Mesendoderm (in vitro differentiated cells): ENCODE measurements at regions not wholly inside any gene's neighbourhood (a gene's known extent, or its start where the extent isn't known, plus 50 kb on each side); places are given as distances from the start of the nearest gene placed in this dataset.

Experiments used
- DNase-seq: peaks from one replicate; pipeline ENCODE4 v3.0.0; 2013
- H2AK5ac ChIP-seq: 2 replicates; pipeline ENCODE4 v1.6.1; 2013; ENCODE audit warnings: low read length, inconsistent platforms
- H2BK120ac ChIP-seq: 2 replicates; pipeline ENCODE4 v1.6.1; 2013; ENCODE audit warnings: low read depth, mild to moderate bottlenecking, low read length, moderate library complexity, mixed read lengths
- H2BK15ac ChIP-seq: replicated peaks from 2 replicates; pipeline ENCODE4 v1.6.1; 2013; ENCODE audit warnings: low read depth, mild to moderate bottlenecking, moderate library complexity
- H2BK5ac ChIP-seq: 2 replicates; pipeline ENCODE4 v1.6.1; 2013; ENCODE audit warnings: low read length, inconsistent platforms
- H3K18ac ChIP-seq: 2 replicates; pipeline ENCODE4 v1.6.1; 2013; ENCODE audit warnings: mild to moderate bottlenecking, low read length, mixed read lengths
- H3K23ac ChIP-seq: one replicate; pipeline ENCODE4 v1.6.1; 2013; ENCODE audit warnings: low read length
- H3K27ac ChIP-seq: 2 replicates; pipeline ENCODE4 v1.5.1; 2013; ENCODE audit warnings: low read depth, mild to moderate bottlenecking, inconsistent platforms, low read length, moderate library complexity
- H3K27me3 ChIP-seq: 2 replicates; pipeline ENCODE4 v1.6.1; 2013; ENCODE audit warnings: low read length, control low read depth, mild to moderate bottlenecking, inconsistent platforms; ENCODE audit not compliant: insufficient read depth, poor library complexity
- H3K36me3 ChIP-seq: 2 replicates; pipeline ENCODE4 v1.6.1; 2013; ENCODE audit warnings: low read length, inconsistent platforms; ENCODE audit not compliant: control insufficient read depth, insufficient read depth
- H3K4ac ChIP-seq: one replicate; pipeline ENCODE4 v1.6.1; 2013; ENCODE audit warnings: low read depth, mild to moderate bottlenecking, low read length, moderate library complexity
- H3K4me1 ChIP-seq: 2 replicates; pipeline ENCODE4 v1.6.1; 2013; ENCODE audit warnings: low read depth, low read length, inconsistent platforms; ENCODE audit not compliant: control insufficient read depth
- H3K4me2 ChIP-seq: 2 replicates; pipeline ENCODE4 v1.6.1; 2013; ENCODE audit warnings: low read length
- H3K4me3 ChIP-seq: 2 replicates; pipeline ENCODE4 v1.5.1; 2013; ENCODE audit warnings: mild to moderate bottlenecking, low read length
- H3K56ac ChIP-seq: one replicate; pipeline ENCODE4 v1.6.1; 2013; ENCODE audit warnings: low read length
- H3K79me1 ChIP-seq: 2 replicates; pipeline ENCODE4 v1.6.1; 2013; ENCODE audit warnings: low read length, inconsistent platforms
- H3K79me2 ChIP-seq: 2 replicates; pipeline ENCODE4 v1.6.1; 2013; ENCODE audit warnings: mild to moderate bottlenecking, low read length; ENCODE audit not compliant: control insufficient read depth, insufficient read depth
- H3K9ac ChIP-seq: 2 replicates; pipeline ENCODE4 v1.6.1; 2013; ENCODE audit warnings: low read length, inconsistent platforms
- H4K5ac ChIP-seq: one replicate; pipeline ENCODE4 v1.6.1; 2013; ENCODE audit warnings: low read length
- H4K8ac ChIP-seq: one replicate; pipeline ENCODE4 v1.6.1; 2013; ENCODE audit warnings: low read depth, mild to moderate bottlenecking, control low read depth, low read length, moderate library complexity
- WGBS: extraction: QIAGEN DNeasy Blood & Tissue Kit; methylation state at CpG from one replicate; pipeline ENCODE4 v1.1.7; 2013; ENCODE audit warnings: low lambda C conversion rate, missing lambda C conversion rate; ENCODE audit not compliant: insufficient coverage; ENCODE audit errors: extremely low coverage; 5-methylcytosine and 5-hydroxymethylcytosine counted together

- H3K9ac ChIP-seq, result no peak overlapping the region
- H2BK5ac ChIP-seq, result no peak overlapping the region
- H3K18ac ChIP-seq, result no peak overlapping the region
- H3K4ac ChIP-seq, result no peak overlapping the region
- H3K79me1 ChIP-seq, result no peaks in the 10 kb centered on the region
- H3K4me3 ChIP-seq, result no peak overlapping the region
- H3K4me2 ChIP-seq, result no peak overlapping the region
- DNase-seq, result peak; percentile 40
- no peaks in the 10 kb centered on the region for H3K79me2 ChIP-seq
- no peak overlapping the region for H4K8ac ChIP-seq
- H2BK15ac ChIP-seq, result no peak overlapping the region
- H3K23ac ChIP-seq, result no peak overlapping the region
- H4K5ac ChIP-seq, result no peak overlapping the region
- no peak overlapping the region for H3K56ac ChIP-seq
- H2BK120ac ChIP-seq, result no peak overlapping the region
- no CpG with 5 or more reads among the region's 10 CpGs for WGBS
- H3K36me3 ChIP-seq, result no peaks in the 10 kb centered on the region
- peaks cover 3% of the 10 kb centered on the region for H3K4me1 ChIP-seq
- H3K27me3 ChIP-seq, result no peaks in the 10 kb centered on the region
- H2AK5ac ChIP-seq, result no peak overlapping the region
- no peak overlapping the region for H3K27ac ChIP-seq
These were observed 128.1 kb upstream of the MYCN start for GRCh38 chr2:15812187-15812780.

GRCh38 chr2:15813481-15814266 lies 126.7 kb upstream of the MYCN start:
- no peak for DNase-seq
- Histone ChIP-seq H3K4me2 (no peak overlapping the region), H3K4me1 (peaks cover 3% of the 10 kb centered on the region), H3K79me1 (no peaks in the 10 kb centered on the region), H3K56ac (no peak overlapping the region), H3K18ac (no peak overlapping the region), H2BK15ac (no peak overlapping the region), H2BK120ac (no peak overlapping the region), H3K4me3 (no peak overlapping the region), H3K36me3 (no peaks in the 10 kb centered on the region), H3K27ac (no peak overlapping the region), H4K5ac (no peak overlapping the region), H3K23ac (no peak overlapping the region), H2BK5ac (no peak overlapping the region), H4K8ac (no peak overlapping the region), H3K27me3 (no peaks in the 10 kb centered on the region), H3K79me2 (no peaks in the 10 kb centered on the region), H3K4ac (no peak overlapping the region), H2AK5ac (no peak overlapping the region), H3K9ac (no peak overlapping the region)
- no CpG with 5 or more reads among the region's 7 CpGs for WGBS

- Histone ChIP-seq H4K5ac (no peak overlapping the region), H2BK5ac (no peak overlapping the region), H3K79me2 (no peaks in the 10 kb centered on the region), H2BK120ac (no peak overlapping the region), H3K79me1 (no peaks in the 10 kb centered on the region), H3K18ac (no peak overlapping the region), H2AK5ac (no peak overlapping the region), H3K23ac (no peak overlapping the region), H3K4ac (no peak overlapping the region), H3K36me3 (no peaks in the 10 kb centered on the region), H3K9ac (no peak overlapping the region), H3K4me2 (no peak overlapping the region), H4K8ac (no peak overlapping the region), H3K27ac (no peak overlapping the region), H3K4me1 (peaks cover 3% of the 10 kb centered on the region), H3K4me3 (no peak overlapping the region), H3K56ac (no peak overlapping the region), H3K27me3 (no peaks in the 10 kb centered on the region), H2BK15ac (no peak overlapping the region)
- no CpG with 5 or more reads among the region's 8 CpGs for WGBS
- no peak for DNase-seq
These were observed 125.9 kb upstream of the MYCN start for GRCh38 chr2:15814403-15814802.

GRCh38 chr2:15814946-15815345 lies 125.4 kb upstream of the MYCN start:
- H3K36me3 ChIP-seq, result no peaks in the 10 kb centered on the region
- no peaks in the 10 kb centered on the region for H3K79me2 ChIP-seq
- H3K23ac ChIP-seq, result no peak overlapping the region
- no peaks in the 10 kb centered on the region for H3K27me3 ChIP-seq
- no CpG with 5 or more reads among the region's 6 CpGs for WGBS
- H3K79me1 ChIP-seq, result no peaks in the 10 kb centered on the region
- DNase-seq, result no peak
- no peak overlapping the region for H4K8ac ChIP-seq
- no peak overlapping the region for H2BK5ac ChIP-seq
- peaks cover under 1% of the 10 kb centered on the region for H3K4me1 ChIP-seq
- no peak overlapping the region for H3K4me2 ChIP-seq
- H3K9ac ChIP-seq, result no peak overlapping the region
- no peak overlapping the region for H3K18ac ChIP-seq
- H4K5ac ChIP-seq, result no peak overlapping the region
- no peak overlapping the region for H3K4ac ChIP-seq
- no peak overlapping the region for H3K4me3 ChIP-seq
- H2BK120ac ChIP-seq, result no peak overlapping the region
- no peak overlapping the region for H2BK15ac ChIP-seq
- H2AK5ac ChIP-seq, result no peak overlapping the region
- no peak overlapping the region for H3K27ac ChIP-seq
- H3K56ac ChIP-seq, result no peak overlapping the region

- Histone ChIP-seq H2BK5ac (no peak overlapping the region), H2BK120ac (no peak overlapping the region), H2AK5ac (no peak overlapping the region), H3K4me1 (no peaks in the 10 kb centered on the region), H3K18ac (no peak overlapping the region), H4K8ac (no peak overlapping the region), H3K23ac (no peak overlapping the region), H3K4me2 (no peak overlapping the region), H3K36me3 (no peaks in the 10 kb centered on the region), H3K79me2 (no peaks in the 10 kb centered on the region), H3K56ac (no peak overlapping the region), H3K4ac (no peak overlapping the region), H3K27me3 (no peaks in the 10 kb centered on the region), H3K4me3 (no peak overlapping the region), H4K5ac (no peak overlapping the region), H3K9ac (no peak overlapping the region), H3K79me1 (no peaks in the 10 kb centered on the region), H3K27ac (no peak overlapping the region), H2BK15ac (no peak overlapping the region)
- WGBS, result no CpG with 5 or more reads among the region's 3 CpGs
- DNase-seq, result no peak
These were observed 124.1 kb upstream of the MYCN start for GRCh38 chr2:15816226-15816625.
